GM12873 (cell line): ENCODE measurements at regions not wholly inside any gene's neighbourhood (a gene's known extent, or its start where the extent isn't known, plus 50 kb on each side); places are given as distances from the start of the nearest gene placed in this dataset.

Source experiments
- CTCF ChIP-seq: IDR thresholded peaks from 2 replicates; pipeline ENCODE4 v1.5.1; 2012; ENCODE audit warnings: low read depth, mild to moderate bottlenecking, moderate library complexity, low read length, control low read depth; ENCODE audit not compliant: insufficient read depth; ENCODE audit errors: missing control alignments

GRCh38 chr17:34845296-34845695 is 116.0 kb downstream of the CCT6B start:
- TF ChIP-seq CTCF, result no peak

DNA sequence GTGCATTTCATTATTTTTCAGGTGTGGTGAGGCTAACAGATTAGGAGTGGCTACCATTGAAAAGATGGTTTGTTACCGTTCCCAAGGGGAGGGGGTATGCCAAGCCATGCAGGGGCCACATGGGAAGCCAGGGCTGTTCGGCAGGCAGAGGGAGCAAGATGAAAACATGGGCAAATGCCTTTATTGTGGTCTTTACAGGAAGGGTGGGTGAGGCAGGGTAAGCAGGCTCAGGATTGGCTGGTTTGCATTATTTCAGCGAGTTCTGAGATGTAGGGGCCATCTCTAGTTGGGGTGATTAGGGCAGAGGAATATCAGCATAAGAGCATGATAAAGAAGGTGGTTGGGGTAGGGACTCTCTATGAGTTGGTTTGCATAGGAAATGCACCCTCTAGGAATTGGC is 117.6 kb downstream of the CCT6B start:
- no peak for TF ChIP-seq CTCF

DNA sequence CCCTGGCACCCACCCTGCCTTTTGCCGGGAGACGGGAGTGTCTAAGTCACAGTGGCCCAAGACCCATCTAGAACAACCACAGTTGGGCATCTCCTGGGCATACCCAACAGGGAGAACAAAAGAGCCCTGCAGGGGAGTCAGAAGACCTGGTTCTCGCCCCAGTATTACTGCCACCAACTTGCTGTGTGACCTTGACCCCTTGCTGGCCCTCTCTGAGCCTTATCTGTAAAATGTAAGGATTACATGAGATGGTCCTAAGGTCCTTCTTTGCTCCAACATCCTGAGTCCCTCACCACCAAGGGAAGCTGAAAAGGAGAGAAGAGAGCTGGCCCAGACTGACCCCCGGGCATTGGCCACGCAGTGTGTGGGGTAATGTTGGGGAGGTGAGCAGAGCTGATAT is 119.0 kb downstream of the CCT6B start:
- TF ChIP-seq CTCF, result no peak

DNA sequence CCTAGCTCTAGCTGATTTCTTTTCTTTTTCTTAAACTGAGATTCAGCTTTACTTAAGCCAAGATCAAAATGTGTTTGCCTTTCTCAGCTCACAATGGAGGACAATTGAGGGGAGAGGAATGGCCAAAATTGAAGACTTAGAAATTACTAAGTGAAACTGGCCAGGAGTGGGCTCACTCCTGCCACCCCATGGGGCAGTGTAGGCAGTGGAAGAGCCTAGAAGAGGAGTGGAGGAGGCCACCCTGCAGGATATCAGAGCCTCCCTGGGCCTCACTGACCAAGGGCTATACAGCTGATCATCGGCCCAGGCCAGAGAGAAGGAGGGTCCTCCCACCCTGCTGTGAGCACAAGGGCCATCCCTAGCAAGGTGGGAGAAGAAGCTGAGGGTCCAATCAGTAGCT is 119.8 kb downstream of the CCT6B start:
- TF ChIP-seq CTCF, result no peak

DNA sequence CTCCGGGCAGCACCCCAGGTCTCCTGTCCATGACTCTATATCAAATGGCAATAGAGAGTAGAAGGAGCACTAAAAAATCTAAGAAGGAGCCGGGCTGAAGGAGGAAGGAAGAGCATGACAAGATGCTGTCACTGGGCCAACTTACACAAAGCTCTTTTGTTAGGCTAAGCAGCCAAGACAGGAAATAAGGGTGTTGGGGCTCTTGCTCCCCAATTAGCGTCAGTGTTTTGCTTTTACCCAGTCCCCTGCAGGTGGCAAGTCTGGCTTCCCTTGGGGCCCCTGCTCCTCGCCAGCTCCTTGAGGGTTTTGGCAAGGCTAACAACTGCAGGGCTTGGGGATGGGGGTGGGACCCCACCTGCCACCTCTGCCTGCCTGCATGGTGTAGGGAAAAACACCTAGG is 120.5 kb downstream of the CCT6B start:
- TF ChIP-seq CTCF, result no peak

DNA sequence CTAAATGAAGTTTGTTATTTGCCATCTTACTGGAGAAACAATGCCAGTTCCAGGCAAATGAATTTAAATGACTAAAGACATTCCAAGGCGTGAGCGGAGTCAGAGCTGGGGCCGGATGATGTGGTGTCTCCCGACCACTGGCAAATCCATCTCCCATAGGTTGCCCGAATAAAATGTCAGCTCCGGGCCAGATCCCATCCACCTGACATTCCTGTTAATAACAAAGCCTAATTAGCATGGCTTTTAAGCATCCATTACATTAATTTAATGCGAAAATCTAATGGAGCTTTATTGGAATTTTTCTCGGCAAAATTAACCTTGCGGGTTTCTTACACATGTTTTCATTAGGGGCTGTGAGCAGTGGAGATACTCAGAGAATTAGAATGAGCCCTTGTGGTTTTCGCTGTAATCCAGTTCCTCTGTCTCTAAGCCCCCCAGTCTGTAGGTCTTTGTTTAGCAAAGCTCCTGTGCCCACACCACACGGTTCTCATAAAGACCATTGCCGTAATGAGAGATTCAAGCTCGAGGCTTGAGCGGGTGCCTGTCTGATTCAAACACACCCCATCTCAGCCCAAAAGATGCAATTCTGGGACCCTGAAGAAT is 123.3 kb downstream of the CCT6B start:
- no peak for TF ChIP-seq CTCF

GRCh38 chr17:34832376-34832775 is 128.9 kb downstream of the CCT6B start:
- TF ChIP-seq CTCF, result no peak
